ENCODE measurements at regions not wholly inside any gene's neighbourhood (a gene's known extent, or its start where the extent isn't known, plus 50 kb on each side); places are given as distances from the start of the nearest gene placed in this dataset.
A peak's percentile ranks its signal among the peaks of the same experiment; 100 is the strongest.

- no peaks in the 10 kb centered on the region for H3K27me3 Mint-ChIP-seq (ENCODE audit: insufficient read depth, low read depth)
- H3K9me3 Mint-ChIP-seq = no peaks in the 10 kb centered on the region
- Histone ChIP-seq H2AFZ (replicated peaks) (no peak overlapping the region), H3K9me3 (ENCODE audit: low read depth) (no peaks in the 10 kb centered on the region), H3K36me3 (no peaks in the 10 kb centered on the region), H3K27me3 (no peaks in the 10 kb centered on the region), H3K9ac (no peak overlapping the region), H4K20me1 (ENCODE audit: low read depth) (no peaks in the 10 kb centered on the region), H3K79me2 (ENCODE audit: low read depth) (no peaks in the 10 kb centered on the region), H3K4me1 (no peaks in the 10 kb centered on the region), H3K4me3 (no peak overlapping the region), H3K27ac (no peak overlapping the region), H3K4me2 (no peak overlapping the region), H3F3A (ENCODE audit: low read depth) (no peaks in the 10 kb centered on the region)
- H3K36me3 Mint-ChIP-seq = no peaks in the 10 kb centered on the region
- TF ChIP-seq EZH2phosphoT487 (IDR thresholded peaks at IDR 0.05) (no peak), EZH2 (IDR thresholded peaks at IDR 0.05) (no peak), CTCF (IDR thresholded peaks at IDR 0.05) (no peak)
- no peaks in the 10 kb centered on the region for H3K4me1 Mint-ChIP-seq
- no peak overlapping the region for H3K27ac Mint-ChIP-seq
- no peak for DNase-seq (ENCODE audit: low spot score)
- H3K4me3 Mint-ChIP-seq = no peak overlapping the region
These were observed 1142.0 kb upstream of the PIK3C3 start for GRCh38 chr18:40812981-40813515.

- Mint-ChIP-seq H3K27ac (no peak overlapping the region), H3K4me1 (peaks cover 8% of the 10 kb centered on the region), H3K9me3 (no peaks in the 10 kb centered on the region), H3K36me3 (no peaks in the 10 kb centered on the region), H3K4me3 (no peak overlapping the region), H3K27me3 (ENCODE audit: insufficient read depth, low read depth) (no peaks in the 10 kb centered on the region)
- Histone ChIP-seq H3K27ac (no peak overlapping the region), H3K36me3 (no peaks in the 10 kb centered on the region), H3K4me3 (no peak overlapping the region), H3K9me3 (ENCODE audit: low read depth) (no peaks in the 10 kb centered on the region), H3K9ac (no peak overlapping the region), H3K4me2 (no peak overlapping the region), H3K79me2 (ENCODE audit: low read depth) (no peaks in the 10 kb centered on the region), H4K20me1 (ENCODE audit: low read depth) (no peaks in the 10 kb centered on the region), H3K4me1 (peaks cover 17% of the 10 kb centered on the region), H3F3A (ENCODE audit: low read depth) (peaks cover 4% of the 10 kb centered on the region), H3K27me3 (no peaks in the 10 kb centered on the region), H2AFZ (replicated peaks) (no peak overlapping the region)
- TF ChIP-seq CTCF (IDR thresholded peaks at IDR 0.05) (no peak), EZH2 (IDR thresholded peaks at IDR 0.05) (no peak), EZH2phosphoT487 (IDR thresholded peaks at IDR 0.05) (no peak)
- no peak for DNase-seq (ENCODE audit: low spot score)
These were observed 1144.7 kb upstream of the PIK3C3 start for GRCh38 chr18:40810372-40810771.

GRCh38 chr18:40789286-40789685 lies 1165.7 kb upstream of the PIK3C3 start:
- Histone ChIP-seq H3K4me2 (no peak overlapping the region), H3K27ac (no peak overlapping the region), H4K20me1 (ENCODE audit: low read depth) (no peaks in the 10 kb centered on the region), H2AFZ (replicated peaks) (peak overlapping the region; percentile 12), H3F3A (ENCODE audit: low read depth) (no peaks in the 10 kb centered on the region), H3K4me3 (no peak overlapping the region), H3K9ac (no peak overlapping the region), H3K36me3 (no peaks in the 10 kb centered on the region), H3K79me2 (ENCODE audit: low read depth) (no peaks in the 10 kb centered on the region), H3K27me3 (no peaks in the 10 kb centered on the region), H3K9me3 (ENCODE audit: low read depth) (no peaks in the 10 kb centered on the region), H3K4me1 (no peaks in the 10 kb centered on the region)
- DNase-seq (ENCODE audit: low spot score) = no peak
- H3K27me3 Mint-ChIP-seq (ENCODE audit: insufficient read depth, low read depth) = peaks cover 2% of the 10 kb centered on the region
- peaks cover 4% of the 10 kb centered on the region for H3K9me3 Mint-ChIP-seq
- no peak overlapping the region for H3K27ac Mint-ChIP-seq
- no peaks in the 10 kb centered on the region for H3K36me3 Mint-ChIP-seq
- H3K4me3 Mint-ChIP-seq = no peak overlapping the region
- no peaks in the 10 kb centered on the region for H3K4me1 Mint-ChIP-seq
- TF ChIP-seq EZH2 (IDR thresholded peaks at IDR 0.05) = no peak
- no peak for TF ChIP-seq CTCF (IDR thresholded peaks at IDR 0.05)
- TF ChIP-seq EZH2phosphoT487 (IDR thresholded peaks at IDR 0.05) = no peak
